ENCODE measurements at regions not wholly inside any gene's neighbourhood (a gene's known extent, or its start where the extent isn't known, plus 50 kb on each side); places are given as distances from the start of the nearest gene placed in this dataset.

DNA sequence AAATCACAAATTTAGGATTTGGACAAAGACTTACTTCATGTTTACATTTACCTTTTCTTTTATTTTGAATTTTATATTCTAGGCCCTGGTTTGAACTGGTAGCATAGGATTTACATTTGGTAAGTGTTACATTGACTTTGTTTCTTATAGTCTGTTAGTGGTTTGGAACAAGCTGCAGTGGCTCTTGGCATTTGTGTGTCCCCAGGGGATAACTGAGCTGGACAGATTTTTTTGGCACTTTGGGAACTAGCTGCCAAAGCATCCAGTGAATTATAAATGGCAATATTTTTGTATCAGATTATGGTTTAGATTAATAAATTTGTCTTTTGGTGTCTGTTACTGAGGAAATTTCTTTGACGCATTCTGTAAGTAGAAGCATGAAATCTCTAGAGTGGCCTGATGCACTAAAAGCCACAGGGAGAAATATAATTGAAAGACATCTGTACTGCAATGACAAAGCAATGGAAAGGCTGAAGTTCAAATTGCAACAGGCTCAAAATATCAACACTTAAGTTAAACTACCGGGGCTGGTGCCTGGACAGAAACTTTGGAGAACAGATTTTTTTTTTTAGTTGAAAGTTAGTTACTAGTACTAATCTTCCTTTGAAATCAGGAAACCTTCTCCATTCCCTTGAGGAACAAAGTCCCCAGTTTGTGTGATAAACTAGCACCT, 107.6 kb upstream of the PLCXD3 start:
- TF ChIP-seq, protein P1, sequence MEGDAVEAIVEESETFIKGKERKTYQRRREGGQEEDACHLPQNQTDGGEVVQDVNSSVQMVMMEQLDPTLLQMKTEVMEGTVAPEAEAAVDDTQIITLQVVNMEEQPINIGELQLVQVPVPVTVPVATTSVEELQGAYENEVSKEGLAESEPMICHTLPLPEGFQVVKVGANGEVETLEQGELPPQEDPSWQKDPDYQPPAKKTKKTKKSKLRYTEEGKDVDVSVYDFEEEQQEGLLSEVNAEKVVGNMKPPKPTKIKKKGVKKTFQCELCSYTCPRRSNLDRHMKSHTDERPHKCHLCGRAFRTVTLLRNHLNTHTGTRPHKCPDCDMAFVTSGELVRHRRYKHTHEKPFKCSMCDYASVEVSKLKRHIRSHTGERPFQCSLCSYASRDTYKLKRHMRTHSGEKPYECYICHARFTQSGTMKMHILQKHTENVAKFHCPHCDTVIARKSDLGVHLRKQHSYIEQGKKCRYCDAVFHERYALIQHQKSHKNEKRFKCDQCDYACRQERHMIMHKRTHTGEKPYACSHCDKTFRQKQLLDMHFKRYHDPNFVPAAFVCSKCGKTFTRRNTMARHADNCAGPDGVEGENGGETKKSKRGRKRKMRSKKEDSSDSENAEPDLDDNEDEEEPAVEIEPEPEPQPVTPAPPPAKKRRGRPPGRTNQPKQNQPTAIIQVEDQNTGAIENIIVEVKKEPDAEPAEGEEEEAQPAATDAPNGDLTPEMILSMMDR (IDR thresholded peaks at IDR 0.05; ENCODE audit: poor library complexity) = no peak
- TF ChIP-seq EZH2 (IDR thresholded peaks at IDR 0.05; ENCODE audit: borderline replicate concordance) (no peak), EZH2phosphoT487 (IDR thresholded peaks at IDR 0.05; ENCODE audit: low read depth, severe bottlenecking, unreplicated experiment) (no peak)
